ENCODE measurements at regions not wholly inside any gene's neighbourhood (a gene's known extent, or its start where the extent isn't known, plus 50 kb on each side); places are given as distances from the start of the nearest gene placed in this dataset.

DNA sequence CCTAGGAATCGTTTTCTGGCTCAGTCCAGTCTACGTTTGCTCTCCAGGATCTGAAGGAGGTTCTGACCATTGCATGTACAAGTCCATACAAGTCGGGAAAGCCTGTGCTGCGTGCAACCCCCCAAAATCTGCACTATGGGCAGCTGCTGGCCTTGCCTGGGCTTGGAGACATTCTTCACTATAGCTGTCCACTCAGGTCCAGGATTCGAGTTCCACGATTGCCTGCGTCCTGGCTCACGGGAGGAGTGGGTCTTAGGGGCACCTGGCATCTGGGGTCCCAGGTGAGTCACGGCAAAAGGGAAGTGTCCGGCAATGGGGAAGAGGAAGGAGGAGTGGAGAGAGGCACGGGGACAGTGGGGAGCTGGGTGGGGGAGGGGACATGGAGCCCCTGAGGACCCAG is 563.0 kb downstream of the BRD1 start:
- Mint-ChIP-seq H3K4me3 (no peak overlapping the region), H3K27ac (ENCODE audit: unreplicated experiment) (no peak overlapping the region), H3K27me3 (ENCODE audit: low read depth) (peaks cover 21% of the 10 kb centered on the region), H3K9me3 (peaks cover 4% of the 10 kb centered on the region), H3K4me1 (peaks cover 10% of the 10 kb centered on the region), H3K36me3 (ENCODE audit: low read depth) (no peaks in the 10 kb centered on the region)
- DNase-seq (ENCODE audit: low read depth, low spot score): no peak
- TF ChIP-seq, protein P1, sequence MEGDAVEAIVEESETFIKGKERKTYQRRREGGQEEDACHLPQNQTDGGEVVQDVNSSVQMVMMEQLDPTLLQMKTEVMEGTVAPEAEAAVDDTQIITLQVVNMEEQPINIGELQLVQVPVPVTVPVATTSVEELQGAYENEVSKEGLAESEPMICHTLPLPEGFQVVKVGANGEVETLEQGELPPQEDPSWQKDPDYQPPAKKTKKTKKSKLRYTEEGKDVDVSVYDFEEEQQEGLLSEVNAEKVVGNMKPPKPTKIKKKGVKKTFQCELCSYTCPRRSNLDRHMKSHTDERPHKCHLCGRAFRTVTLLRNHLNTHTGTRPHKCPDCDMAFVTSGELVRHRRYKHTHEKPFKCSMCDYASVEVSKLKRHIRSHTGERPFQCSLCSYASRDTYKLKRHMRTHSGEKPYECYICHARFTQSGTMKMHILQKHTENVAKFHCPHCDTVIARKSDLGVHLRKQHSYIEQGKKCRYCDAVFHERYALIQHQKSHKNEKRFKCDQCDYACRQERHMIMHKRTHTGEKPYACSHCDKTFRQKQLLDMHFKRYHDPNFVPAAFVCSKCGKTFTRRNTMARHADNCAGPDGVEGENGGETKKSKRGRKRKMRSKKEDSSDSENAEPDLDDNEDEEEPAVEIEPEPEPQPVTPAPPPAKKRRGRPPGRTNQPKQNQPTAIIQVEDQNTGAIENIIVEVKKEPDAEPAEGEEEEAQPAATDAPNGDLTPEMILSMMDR (conservative IDR thresholded peaks at IDR 0.05): no peak

DNA sequence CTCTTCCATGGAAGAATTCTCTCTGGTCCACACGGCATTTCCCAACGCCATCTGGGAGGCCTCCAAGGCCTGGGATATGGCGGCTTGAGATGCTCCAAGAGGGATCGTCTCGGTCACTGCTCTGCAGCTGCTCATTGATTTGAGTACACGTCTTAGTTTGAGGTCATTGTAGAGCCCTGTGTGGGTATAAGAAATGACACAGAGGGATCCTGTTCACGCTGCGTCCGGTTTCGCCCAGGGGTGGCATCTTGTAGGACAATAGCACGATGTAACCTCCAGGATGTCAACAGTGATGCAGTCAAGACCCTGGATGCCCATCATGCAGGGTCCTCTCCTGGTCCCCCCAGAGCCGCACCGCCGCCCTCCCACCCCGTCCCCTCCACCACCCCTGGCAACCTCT is 564.6 kb downstream of the BRD1 start:
- H3K27me3 Mint-ChIP-seq (ENCODE audit: low read depth): peaks cover 7% of the 10 kb centered on the region
- peaks cover 4% of the 10 kb centered on the region for H3K9me3 Mint-ChIP-seq
- no peak overlapping the region for H3K4me3 Mint-ChIP-seq
- no peaks in the 10 kb centered on the region for H3K36me3 Mint-ChIP-seq (ENCODE audit: low read depth)
- TF ChIP-seq, protein P1 (conservative IDR thresholded peaks at IDR 0.05): no peak
- H3K27ac Mint-ChIP-seq (ENCODE audit: unreplicated experiment): no peak overlapping the region
- H3K4me1 Mint-ChIP-seq: peaks cover 5% of the 10 kb centered on the region
- DNase-seq (ENCODE audit: low read depth, low spot score): no peak

DNA sequence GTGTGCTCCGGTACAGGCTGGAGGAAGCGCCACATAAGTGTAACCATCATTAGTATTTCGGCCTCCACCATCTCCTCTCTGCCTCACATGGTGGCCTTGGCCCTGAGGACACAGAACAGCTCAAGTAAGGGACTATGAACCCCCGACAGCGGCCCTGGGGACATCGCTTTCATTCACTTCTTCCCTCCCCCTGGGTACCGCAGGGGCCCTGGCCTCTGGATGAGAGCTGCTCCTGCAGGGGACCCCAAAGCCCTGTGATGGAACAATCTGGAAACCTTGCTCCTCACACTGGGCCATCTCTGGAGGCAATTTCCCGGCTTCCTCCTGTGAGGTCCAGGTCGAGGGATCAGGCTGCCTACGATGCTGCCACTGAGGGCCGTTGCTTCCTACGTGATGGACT is 565.5 kb downstream of the BRD1 start:
- TF ChIP-seq, protein P1 (conservative IDR thresholded peaks at IDR 0.05): no peak
- Mint-ChIP-seq H3K9me3 (peaks cover 4% of the 10 kb centered on the region), H3K4me3 (no peak overlapping the region), H3K36me3 (ENCODE audit: low read depth) (no peaks in the 10 kb centered on the region), H3K4me1 (peaks cover 5% of the 10 kb centered on the region), H3K27me3 (ENCODE audit: low read depth) (peaks cover 3% of the 10 kb centered on the region), H3K27ac (ENCODE audit: unreplicated experiment) (no peak overlapping the region)
- DNase-seq (ENCODE audit: low read depth, low spot score): no peak

DNA sequence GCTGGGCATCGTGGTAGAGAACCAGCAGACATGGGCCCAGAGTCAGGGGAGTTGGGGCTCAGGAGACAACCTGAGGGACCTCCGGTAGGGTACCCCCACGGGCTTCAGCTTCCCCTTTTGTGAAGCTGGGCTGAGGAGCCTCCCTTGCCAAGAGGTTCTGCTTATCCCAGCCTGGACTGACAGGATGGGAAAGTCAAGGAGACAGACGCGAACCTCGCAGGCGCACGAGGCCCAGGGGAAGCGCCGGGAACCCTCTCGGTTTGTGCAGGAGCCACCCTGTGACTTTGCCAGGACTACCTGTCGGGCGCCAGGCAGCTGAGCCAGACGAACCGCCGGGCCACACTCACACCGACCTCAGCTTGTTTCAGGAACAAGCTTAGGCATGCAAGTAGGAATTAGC is 566.1 kb downstream of the BRD1 start:
- no peaks in the 10 kb centered on the region for H3K36me3 Mint-ChIP-seq (ENCODE audit: low read depth)
- TF ChIP-seq, protein P1 (conservative IDR thresholded peaks at IDR 0.05): no peak
- H3K9me3 Mint-ChIP-seq: peaks cover 4% of the 10 kb centered on the region
- H3K4me1 Mint-ChIP-seq: peaks cover 5% of the 10 kb centered on the region
- DNase-seq (ENCODE audit: low read depth, low spot score): no peak
- H3K4me3 Mint-ChIP-seq: no peak overlapping the region
- H3K27me3 Mint-ChIP-seq (ENCODE audit: low read depth): peaks cover 3% of the 10 kb centered on the region
- H3K27ac Mint-ChIP-seq (ENCODE audit: unreplicated experiment): no peak overlapping the region

DNA sequence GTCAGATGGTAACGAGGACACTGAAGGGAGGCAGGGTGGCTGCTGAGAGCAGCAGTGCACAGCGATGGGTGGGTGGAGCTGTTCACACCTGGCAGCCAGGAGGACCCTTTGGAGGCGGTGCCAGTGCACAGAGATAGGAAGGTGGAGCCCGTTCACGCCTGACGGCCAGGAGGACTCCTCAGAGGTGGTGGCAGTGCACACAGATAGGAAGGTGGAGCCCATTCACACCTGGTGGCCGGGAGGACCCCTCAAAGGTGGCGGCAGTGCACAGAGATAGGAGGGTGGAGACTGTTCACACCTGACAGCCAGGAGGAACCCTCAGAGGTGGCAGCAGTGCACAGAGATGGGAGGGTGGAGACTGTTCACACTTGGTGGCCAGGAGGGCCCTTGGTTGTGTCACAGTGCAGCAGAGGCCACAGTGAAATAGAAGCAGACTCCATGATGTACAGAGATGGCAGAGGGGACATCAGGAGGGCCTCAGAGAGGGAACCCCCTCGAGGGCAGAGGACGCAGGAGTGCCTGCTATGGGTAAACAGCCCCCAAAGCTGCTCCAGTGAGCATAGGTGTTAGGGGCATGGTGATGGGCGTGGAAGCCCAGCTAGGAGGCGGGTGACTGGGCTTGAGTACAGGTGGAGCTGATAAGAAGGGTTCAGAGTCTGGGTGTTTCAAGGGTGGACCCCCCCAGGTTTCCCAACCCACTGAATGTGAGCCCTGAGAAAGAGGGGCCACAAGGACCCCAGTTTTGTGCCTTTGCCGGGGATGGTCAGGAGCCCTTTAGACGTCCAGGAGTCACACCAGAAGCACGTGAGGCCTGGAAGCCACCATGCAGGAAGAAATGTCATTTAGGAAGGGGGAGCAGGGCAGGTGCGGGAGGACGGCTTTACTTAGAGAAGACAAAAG is 566.7 kb downstream of the BRD1 start:
- Mint-ChIP-seq H3K36me3 (ENCODE audit: low read depth) (no peaks in the 10 kb centered on the region), H3K4me1 (peaks cover 5% of the 10 kb centered on the region), H3K27me3 (ENCODE audit: low read depth) (peaks cover 3% of the 10 kb centered on the region), H3K27ac (ENCODE audit: unreplicated experiment) (no peak overlapping the region), H3K9me3 (peaks cover 4% of the 10 kb centered on the region), H3K4me3 (no peak overlapping the region)
- TF ChIP-seq, protein P1 (conservative IDR thresholded peaks at IDR 0.05): no peak
- no peak for DNase-seq (ENCODE audit: low read depth, low spot score)

Data from neural crest cell (in vitro differentiated cells).